Naive B cell (primary cell): ENCODE measurements at regions not wholly inside any gene's neighbourhood (a gene's known extent, or its start where the extent isn't known, plus 50 kb on each side); places are given as distances from the start of the nearest gene placed in this dataset.

ENCODE experiments used
- ATAC-seq, 2 donors: fragments of 150-1000 bp; cut with Tn5 transposase; 2 replicates each; pipeline ENCODE4 v1.10.0; 2021; ENCODE audit warnings: low read depth in 2 of 2, mild to moderate bottlenecking in 2 of 2, moderate library complexity in 2 of 2
- DNase-seq: peaks from one replicate; pipeline ENCODE4 v3.0.0; 2022
- H3K27ac Mint-ChIP-seq, 6 donors: one replicate each; pipeline ENCODE4 v1.8.0; 2020 to 2022; ENCODE audit warnings: mild to moderate bottlenecking in 6 of 6, mixed read lengths in 6 of 6, moderate library complexity in 5 of 6, inconsistent platforms in 2 of 6
- H3K27me3 Mint-ChIP-seq, 3 donors: one replicate each; pipeline ENCODE4 v1.8.0; 2021 to 2022; ENCODE audit warnings: mixed read lengths in 3 of 3, mild to moderate bottlenecking in 1 of 3
- H3K36me3 Mint-ChIP-seq, 2 donors: one replicate each; pipeline ENCODE4 v1.8.0; 2020 to 2022; ENCODE audit warnings: mixed read lengths in 2 of 2, inconsistent platforms in 1 of 2, mild to moderate bottlenecking in 1 of 2
- H3K4me1 Mint-ChIP-seq, 3 donors: one replicate each; pipeline ENCODE4 v1.8.0; 2020 to 2022; ENCODE audit warnings: mixed read lengths in 3 of 3, inconsistent platforms in 1 of 3, mild to moderate bottlenecking in 1 of 3, moderate library complexity in 1 of 3
- H3K4me3 Mint-ChIP-seq, 8 donors: one replicate each; pipeline ENCODE4 v1.8.0; 2020 to 2022; ENCODE audit warnings: mild to moderate bottlenecking in 8 of 8, mixed read lengths in 8 of 8, moderate library complexity in 8 of 8, inconsistent platforms in 2 of 8
- H3K9me3 Mint-ChIP-seq, 7 donors: one replicate each; pipeline ENCODE4 v1.8.0; 2020 to 2022; ENCODE audit warnings: mixed read lengths in 7 of 7, mild to moderate bottlenecking in 5 of 7, inconsistent platforms in 2 of 7, moderate library complexity in 1 of 7

DNA sequence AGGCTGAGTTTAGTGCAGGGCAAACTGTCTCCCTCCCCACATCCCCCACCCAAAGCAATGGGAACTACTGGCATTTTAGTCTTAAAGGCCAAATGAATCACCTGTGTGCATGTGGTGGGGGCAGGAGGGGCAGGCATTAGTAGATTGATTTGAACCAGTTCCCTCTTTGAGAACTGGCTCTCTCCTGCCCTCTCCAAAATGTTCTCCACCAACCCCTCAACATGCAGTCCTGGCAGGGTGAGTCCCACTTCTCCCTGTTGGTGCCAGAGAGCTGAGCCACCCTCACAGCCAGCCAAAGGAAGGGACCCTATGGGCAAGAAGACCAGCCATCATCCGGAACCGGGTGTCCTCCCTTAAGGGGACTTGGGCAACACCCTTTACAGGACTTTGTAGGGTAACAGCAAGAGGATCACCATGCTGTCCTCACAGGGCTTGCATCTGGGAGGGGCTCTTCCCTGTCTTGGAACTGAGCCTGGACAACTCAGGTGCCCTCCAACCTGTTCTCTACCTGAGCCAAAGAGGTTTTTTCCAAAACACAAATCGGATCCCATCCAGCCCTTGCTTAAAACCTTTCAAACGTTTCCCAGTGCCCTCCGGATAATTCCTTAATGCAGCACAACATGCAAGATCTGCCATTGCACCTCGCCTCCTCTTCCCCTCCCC lies 80.6 kb downstream of the MRPL14 start:
- DNase-seq = no peak
- no peak overlapping the region for H3K4me3 Mint-ChIP-seq
- H3K27ac Mint-ChIP-seq = peak overlapping the region in 1 of 6 donors; percentile 8
- peaks cover 9 to 16% (median 14%) of the 10 kb centered on the region in 3 donors for H3K27me3 Mint-ChIP-seq
- no peaks in the 10 kb centered on the region for H3K4me1 Mint-ChIP-seq
- no peaks in the 10 kb centered on the region for H3K36me3 Mint-ChIP-seq
- no peaks in the 10 kb centered on the region for H3K9me3 Mint-ChIP-seq
- no peak for ATAC-seq

DNA sequence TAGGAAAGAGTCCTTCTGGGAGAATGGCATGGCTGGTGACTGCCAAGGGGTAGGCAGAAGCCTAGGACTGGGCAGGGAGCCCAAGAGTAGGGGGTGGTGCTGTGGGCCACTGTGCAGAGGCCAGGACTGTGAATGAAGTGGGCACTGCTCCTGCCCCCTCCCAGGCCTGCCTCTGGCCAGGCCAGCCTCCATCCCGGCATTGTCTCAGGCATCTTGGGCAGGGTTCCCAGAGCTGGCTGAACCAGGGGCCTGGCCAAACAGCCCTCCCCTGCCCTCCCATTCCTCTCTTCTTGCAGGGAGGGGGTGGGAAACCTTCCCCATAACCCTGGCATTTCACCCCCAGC lies 81.6 kb downstream of the MRPL14 start:
- Mint-ChIP-seq H3K9me3 (no peaks in the 10 kb centered on the region), H3K4me1 (no peaks in the 10 kb centered on the region), H3K27me3 (peaks cover 8 to 15% (median 12%) of the 10 kb centered on the region in 3 donors), H3K27ac (no peak overlapping the region), H3K36me3 (no peaks in the 10 kb centered on the region), H3K4me3 (no peak overlapping the region)
- ATAC-seq (no peak), DNase-seq (no peak)

DNA sequence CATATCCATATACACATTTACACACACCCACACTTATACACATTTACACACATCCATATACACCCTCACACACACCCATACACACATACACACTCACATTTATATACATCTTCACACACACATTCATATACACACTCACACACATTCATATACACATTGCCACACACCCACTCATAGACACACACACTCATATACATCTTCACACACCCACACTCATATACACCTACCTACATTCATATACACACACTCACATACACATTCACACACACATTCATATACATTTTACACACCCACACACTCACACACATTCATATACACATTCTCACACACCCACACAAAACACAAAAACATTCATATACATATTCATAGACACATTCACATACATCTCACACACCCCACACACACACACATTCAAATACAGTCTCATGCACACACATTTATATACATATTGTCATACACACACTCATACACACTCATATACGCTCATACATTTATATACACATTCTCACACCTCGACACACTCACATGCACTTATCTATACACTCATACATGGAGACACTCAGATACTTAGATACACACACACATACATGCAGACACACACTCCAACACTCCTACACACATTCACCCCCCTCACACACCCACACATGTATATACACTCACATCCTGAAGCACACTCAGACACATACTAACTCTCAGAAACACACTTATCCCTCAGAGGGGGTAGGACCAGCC lies 82.1 kb downstream of the MRPL14 start:
- no peak overlapping the region for H3K27ac Mint-ChIP-seq
- DNase-seq (no peak), ATAC-seq (no peak)
- H3K4me3 Mint-ChIP-seq = no peak overlapping the region
- peaks cover 6 to 15% (median 12%) of the 10 kb centered on the region in 3 donors for H3K27me3 Mint-ChIP-seq
- no peaks in the 10 kb centered on the region for H3K4me1 Mint-ChIP-seq
- no peaks in the 10 kb centered on the region for H3K36me3 Mint-ChIP-seq
- H3K9me3 Mint-ChIP-seq = no peaks in the 10 kb centered on the region

DNA sequence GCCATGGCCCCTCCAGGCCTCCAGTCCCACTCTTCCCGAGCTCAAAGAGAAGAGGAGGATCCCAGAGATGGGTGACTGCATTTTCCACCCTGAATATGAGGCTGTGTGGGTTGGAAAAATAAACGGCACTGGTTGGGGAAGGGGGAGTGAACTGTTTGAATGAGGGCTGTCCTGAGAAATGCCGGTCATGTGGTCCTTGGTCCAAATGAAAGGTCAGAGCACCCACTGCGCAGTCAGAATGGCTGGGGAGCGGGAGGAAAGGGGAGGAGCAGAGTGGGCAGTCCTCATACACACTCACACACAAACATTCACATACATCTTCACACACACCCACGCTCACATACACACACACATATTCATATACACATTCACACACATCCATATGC lies 83.1 kb downstream of the MRPL14 start:
- DNase-seq = no peak
- H3K4me3 Mint-ChIP-seq = no peak overlapping the region
- no peaks in the 10 kb centered on the region for H3K4me1 Mint-ChIP-seq
- no peak for ATAC-seq
- H3K36me3 Mint-ChIP-seq = no peaks in the 10 kb centered on the region
- H3K27me3 Mint-ChIP-seq = peaks cover 6 to 13% (median 11%) of the 10 kb centered on the region in 3 donors
- no peak overlapping the region for H3K27ac Mint-ChIP-seq
- H3K9me3 Mint-ChIP-seq = no peaks in the 10 kb centered on the region

DNA sequence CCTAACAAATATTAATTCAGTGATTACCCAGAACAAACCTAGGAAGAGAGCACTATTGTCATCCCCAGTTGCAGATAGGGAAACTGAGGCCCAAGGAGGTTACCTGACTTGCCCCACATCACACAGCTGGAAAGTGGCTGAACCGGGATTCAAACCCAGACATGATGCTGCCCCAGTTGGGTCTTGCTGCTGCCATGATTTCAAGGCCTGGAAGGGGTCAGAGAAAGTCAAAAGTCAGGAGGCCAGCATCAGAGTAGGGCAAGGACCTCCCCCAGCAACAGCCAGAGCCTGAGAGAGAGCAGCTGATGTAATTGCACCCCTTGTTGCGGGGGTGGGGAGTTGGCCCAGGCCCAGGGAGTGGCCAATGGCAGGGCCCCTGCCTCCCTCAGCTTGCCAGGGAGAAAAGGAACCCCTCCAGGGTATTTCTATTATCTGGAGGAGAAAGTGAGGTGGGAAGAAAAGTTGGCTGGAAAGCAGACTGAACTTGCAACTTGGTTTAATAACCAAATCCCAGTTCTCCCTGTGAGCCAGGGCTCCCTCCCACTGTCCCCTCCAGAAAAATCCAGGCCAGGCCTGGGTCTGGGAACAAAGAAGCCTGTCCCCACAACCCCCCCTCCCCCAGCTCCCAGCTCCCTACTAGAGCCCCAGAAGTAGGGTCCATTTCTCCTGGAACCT lies 83.6 kb downstream of the MRPL14 start:
- Mint-ChIP-seq H3K9me3 (no peaks in the 10 kb centered on the region), H3K4me3 (no peak overlapping the region), H3K4me1 (no peaks in the 10 kb centered on the region), H3K27me3 (peaks cover 10 to 14% (median 13%) of the 10 kb centered on the region in 3 donors), H3K36me3 (no peaks in the 10 kb centered on the region), H3K27ac (no peak overlapping the region)
- no peak for DNase-seq
- ATAC-seq = no peak

DNA sequence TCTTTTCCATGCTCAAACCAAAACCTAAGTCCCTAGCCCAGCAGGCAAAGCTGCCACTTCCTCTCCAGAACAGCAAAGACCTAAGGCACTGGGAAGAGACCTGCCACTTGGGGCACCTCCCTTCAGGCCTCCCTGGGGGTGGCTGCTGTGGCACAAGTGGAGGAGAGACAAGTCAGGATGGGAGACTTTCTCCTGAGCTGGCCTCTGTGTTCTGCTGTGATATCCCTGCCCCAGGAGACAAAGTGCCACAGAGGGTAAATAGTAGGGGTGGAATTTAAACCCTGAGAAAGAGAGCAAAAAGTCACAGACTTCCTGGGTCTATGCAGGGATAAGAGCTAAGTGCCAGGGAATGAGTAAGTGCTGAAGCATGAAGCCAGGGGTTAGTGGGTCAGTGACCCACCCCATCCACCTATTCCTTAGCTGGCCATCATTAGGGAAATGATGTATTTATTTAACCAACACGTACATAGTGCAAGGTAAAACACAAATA lies 84.2 kb downstream of the MRPL14 start:
- H3K27ac Mint-ChIP-seq = no peak overlapping the region
- no peaks in the 10 kb centered on the region for H3K36me3 Mint-ChIP-seq
- no peaks in the 10 kb centered on the region for H3K4me1 Mint-ChIP-seq
- DNase-seq (no peak), ATAC-seq (no peak)
- no peaks in the 10 kb centered on the region for H3K9me3 Mint-ChIP-seq
- peaks cover 12 to 20% (median 19%) of the 10 kb centered on the region in 3 donors for H3K27me3 Mint-ChIP-seq
- no peak overlapping the region for H3K4me3 Mint-ChIP-seq

DNA sequence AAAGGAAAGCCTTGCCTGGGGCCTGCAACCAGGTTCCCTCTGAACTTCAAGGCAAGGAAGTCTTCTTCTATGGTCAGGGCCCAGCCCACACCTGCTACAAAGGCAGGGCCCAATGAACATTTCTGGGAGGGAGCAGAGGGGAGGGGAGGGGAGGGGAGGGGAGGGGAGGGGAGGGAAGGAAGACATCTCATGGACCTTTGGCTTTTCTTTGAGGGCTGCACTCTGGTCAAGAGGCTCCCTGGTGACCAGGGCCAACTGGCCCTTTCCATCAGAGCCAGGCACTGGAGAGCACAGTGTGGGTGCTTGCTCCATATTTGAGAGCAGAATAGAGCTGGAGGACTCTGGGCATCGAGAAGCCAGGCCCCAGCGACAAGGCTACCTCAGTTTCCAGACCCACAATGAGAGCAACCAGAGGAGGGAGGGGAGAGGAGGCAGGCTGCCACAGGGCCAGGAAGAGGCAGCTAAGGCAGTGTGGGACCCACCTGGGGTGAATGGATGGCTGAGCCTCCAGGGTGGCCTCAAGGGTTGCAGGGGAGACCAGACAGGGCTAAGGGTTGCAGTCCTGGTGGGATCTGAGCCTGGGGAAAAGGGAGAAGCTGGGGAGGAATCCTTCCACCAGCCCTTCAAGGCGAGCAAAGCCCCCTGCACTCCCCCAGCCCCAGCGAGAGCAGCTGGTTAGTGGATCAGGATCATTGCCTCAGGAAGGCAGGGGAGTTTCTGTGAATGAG lies 84.8 kb downstream of the MRPL14 start:
- no peak overlapping the region for H3K27ac Mint-ChIP-seq
- H3K4me1 Mint-ChIP-seq = no peaks in the 10 kb centered on the region

DNA sequence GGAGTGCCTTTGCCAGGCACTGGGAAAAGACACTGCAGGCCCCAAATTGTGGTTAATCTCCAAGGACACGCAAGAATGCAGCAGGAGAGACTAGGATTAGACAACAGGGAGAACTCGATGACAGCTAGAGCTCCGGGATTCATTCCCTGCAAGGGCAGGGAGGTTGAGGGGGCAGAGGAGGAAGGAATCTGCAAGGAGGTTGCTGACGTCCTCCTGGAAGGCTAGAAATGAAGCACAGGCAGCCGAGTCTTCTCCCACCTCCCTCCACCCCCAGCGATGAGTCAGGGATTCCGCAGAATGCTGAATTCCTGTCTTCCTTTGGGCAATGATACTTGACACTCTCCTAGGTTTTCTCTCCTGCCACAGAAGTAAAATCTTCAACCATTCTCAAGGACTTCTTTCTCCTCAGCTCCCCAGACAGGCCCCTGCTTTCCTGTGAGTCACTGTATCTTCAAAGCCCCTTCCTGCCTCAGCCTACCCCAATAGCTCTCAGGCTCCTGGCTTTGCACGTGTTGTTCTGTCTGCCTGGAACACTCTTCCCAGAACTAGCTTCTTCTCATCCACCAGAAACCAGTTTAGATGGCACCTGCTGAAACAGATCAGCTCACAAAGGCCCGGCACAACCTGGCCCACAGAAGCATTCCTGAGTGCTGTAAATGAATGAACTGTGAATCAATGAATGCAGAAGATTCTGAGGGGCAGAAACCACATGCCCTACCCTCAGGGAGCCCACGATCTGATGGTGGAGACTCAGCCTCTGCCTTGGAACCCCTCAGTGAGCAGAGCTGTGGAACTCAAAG lies 85.6 kb downstream of the MRPL14 start:
- DNase-seq = no peak
- no peak for ATAC-seq
- no peaks in the 10 kb centered on the region for H3K4me1 Mint-ChIP-seq

More for the DNA sequence above, 84.8 kb downstream of the MRPL14 start:
- peaks cover 11 to 21% (median 19%) of the 10 kb centered on the region in 3 donors for H3K27me3 Mint-ChIP-seq
- DNase-seq = no peak
- no peak overlapping the region for H3K4me3 Mint-ChIP-seq
- ATAC-seq = no peak
- H3K36me3 Mint-ChIP-seq = no peaks in the 10 kb centered on the region
- no peaks in the 10 kb centered on the region for H3K9me3 Mint-ChIP-seq

DNA sequence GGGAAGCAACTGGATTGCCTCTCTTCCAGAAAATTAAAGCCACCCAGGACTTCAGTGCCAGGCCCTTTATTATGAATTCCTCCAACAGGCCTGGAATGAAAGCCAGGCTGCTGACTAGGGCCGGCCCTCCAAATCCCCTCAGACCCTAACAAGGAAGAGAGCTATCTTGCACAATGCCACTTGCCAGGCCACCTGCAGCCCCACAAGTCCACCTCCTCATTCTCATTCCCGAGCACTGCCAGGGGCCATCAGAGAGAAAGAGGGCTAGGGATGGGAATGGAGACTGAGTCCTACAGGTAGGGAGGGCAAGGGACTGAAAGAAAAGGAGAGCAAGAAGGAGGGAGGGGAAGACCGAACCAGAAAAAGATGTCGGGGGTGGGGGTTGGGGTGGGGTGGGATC lies 86.5 kb downstream of the MRPL14 start:
- no peak for DNase-seq
- no peak for ATAC-seq
- H3K27me3 Mint-ChIP-seq = peaks cover 13 to 28% (median 25%) of the 10 kb centered on the region in 3 donors
- H3K27ac Mint-ChIP-seq = no peak overlapping the region
- H3K36me3 Mint-ChIP-seq = no peaks in the 10 kb centered on the region
- H3K4me3 Mint-ChIP-seq = no peak overlapping the region
- H3K4me1 Mint-ChIP-seq = peaks cover 0 to 2% (median 0%) of the 10 kb centered on the region in 3 donors
- no peaks in the 10 kb centered on the region for H3K9me3 Mint-ChIP-seq

More for the DNA sequence above, 85.6 kb downstream of the MRPL14 start:
- no peaks in the 10 kb centered on the region for H3K36me3 Mint-ChIP-seq
- peaks cover 8 to 19% (median 16%) of the 10 kb centered on the region in 3 donors for H3K27me3 Mint-ChIP-seq
- no peak overlapping the region for H3K27ac Mint-ChIP-seq
- H3K4me3 Mint-ChIP-seq = no peak overlapping the region
- no peaks in the 10 kb centered on the region for H3K9me3 Mint-ChIP-seq

DNA sequence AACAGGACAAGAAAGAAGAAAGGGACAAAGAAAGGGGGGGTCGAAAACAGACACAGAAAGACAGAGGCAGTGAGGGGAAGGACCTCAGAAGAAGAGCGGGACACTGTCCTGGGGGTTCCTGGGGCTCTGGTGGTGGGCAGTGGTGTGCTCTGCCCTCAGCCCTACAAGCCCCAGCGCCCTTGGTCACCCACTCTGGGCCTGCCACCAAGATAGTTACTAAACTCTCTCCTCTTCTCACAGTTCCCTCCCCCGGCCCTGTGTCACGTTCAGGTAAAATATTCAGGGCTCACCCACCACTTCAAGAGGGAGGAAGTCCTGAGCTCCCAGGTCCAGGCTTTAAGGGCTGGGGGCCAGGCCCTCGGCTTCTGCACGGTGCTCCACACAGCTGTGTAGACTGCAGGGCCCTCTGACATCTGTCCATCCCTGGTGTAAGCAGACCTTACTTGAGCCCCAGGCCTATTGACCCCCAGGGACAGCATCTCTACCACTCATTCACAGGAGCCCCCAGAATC lies 87.4 kb downstream of the MRPL14 start:
- no peak for ATAC-seq
- no peak overlapping the region for H3K4me3 Mint-ChIP-seq

DNA sequence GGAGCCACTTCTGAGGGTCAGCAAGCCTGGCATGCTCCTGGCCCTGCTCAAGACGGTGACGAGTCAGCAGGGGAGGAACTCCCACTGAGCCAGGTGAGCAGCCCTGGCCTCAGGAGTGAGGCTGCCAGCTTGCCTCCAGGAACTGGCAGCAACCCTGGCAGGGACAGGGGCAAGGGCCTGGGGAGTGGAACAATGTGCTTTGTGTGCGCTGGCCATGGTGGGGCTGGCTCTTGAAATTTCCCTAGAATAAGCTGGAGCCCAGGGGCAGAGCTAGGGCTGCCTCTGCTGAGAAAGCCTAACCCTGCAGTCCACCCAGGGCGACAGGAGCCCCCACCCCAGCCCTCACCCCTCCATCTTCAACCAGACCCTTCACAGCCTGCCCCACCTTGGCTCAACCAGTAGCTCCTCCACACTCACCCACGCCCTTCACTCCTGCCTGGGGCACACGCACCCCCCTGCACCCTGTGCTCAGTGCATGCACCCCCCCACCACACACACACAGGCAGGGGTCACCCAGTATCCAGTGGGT lies 88.0 kb downstream of the MRPL14 start:
- DNase-seq = no peak
- H3K27ac Mint-ChIP-seq = no peak overlapping the region
- no peaks in the 10 kb centered on the region for H3K36me3 Mint-ChIP-seq
- H3K27me3 Mint-ChIP-seq = peaks cover 19 to 41% (median 40%) of the 10 kb centered on the region in 3 donors
- H3K4me1 Mint-ChIP-seq = peaks cover 0 to 4% (median 0%) of the 10 kb centered on the region in 3 donors
- H3K9me3 Mint-ChIP-seq = peaks cover 0 to 2% (median 0%) of the 10 kb centered on the region in 7 donors
- ATAC-seq = no peak
- no peak overlapping the region for H3K4me3 Mint-ChIP-seq

More for the DNA sequence above, 87.4 kb downstream of the MRPL14 start:
- H3K36me3 Mint-ChIP-seq = no peaks in the 10 kb centered on the region
- H3K9me3 Mint-ChIP-seq = no peaks in the 10 kb centered on the region
- peaks cover 16 to 34% (median 33%) of the 10 kb centered on the region in 3 donors for H3K27me3 Mint-ChIP-seq
- no peak for DNase-seq
- peaks cover 0 to 4% (median 0%) of the 10 kb centered on the region in 3 donors for H3K4me1 Mint-ChIP-seq
- no peak overlapping the region for H3K27ac Mint-ChIP-seq

DNA sequence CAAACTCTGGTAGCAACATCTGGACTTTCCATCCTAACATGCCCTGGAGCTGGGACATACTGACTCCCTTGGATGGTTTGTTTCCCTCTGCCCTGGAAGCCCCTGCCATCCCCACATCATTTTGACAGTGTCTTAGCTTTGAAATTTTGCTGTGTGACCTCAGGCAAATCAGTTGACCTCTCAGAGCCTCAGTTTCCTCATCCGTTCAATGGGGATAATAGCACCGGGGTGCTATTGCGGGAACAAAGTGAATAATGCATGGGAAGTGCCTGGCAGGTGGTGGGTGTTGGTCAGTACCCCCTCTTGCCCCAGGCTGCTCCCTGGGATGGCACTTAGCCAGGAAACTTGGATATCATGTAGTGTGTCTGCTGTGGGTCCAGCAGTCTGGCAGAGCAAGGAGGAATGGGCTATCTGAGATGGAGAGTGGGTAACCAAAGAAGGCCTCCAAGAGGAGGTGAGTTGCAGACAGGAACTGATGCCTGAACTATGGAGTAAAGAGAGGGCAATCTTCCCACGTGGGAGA lies 88.6 kb downstream of the MRPL14 start:
- H3K27me3 Mint-ChIP-seq = peaks cover 19 to 42% (median 41%) of the 10 kb centered on the region in 3 donors
- peak overlapping the region in 2 of 6 donors; percentile 27 to 33 for H3K27ac Mint-ChIP-seq
- ATAC-seq (no peak), DNase-seq (no peak)
- peaks cover 0 to 2% (median 0%) of the 10 kb centered on the region in 7 donors for H3K9me3 Mint-ChIP-seq
- H3K36me3 Mint-ChIP-seq = no peaks in the 10 kb centered on the region
- peak overlapping the region in 1 of 8 donors; percentile 68 for H3K4me3 Mint-ChIP-seq
- peaks cover 0 to 4% (median 0%) of the 10 kb centered on the region in 3 donors for H3K4me1 Mint-ChIP-seq
